HFF-Myc (cell line): ENCODE measurements at regions not wholly inside any gene's neighbourhood (a gene's known extent, or its start where the extent isn't known, plus 50 kb on each side); places are given as distances from the start of the nearest gene placed in this dataset.

Source experiments
- DNase-seq: peaks from one replicate; pipeline ENCODE4 v3.0.0-alpha.2; 2011; ENCODE audit warnings: low read depth; ENCODE audit errors: extremely low read depth
- H3K4me3 ChIP-seq: replicated peaks from 2 replicates; pipeline ENCODE4 v1.5.1; 2011; ENCODE audit warnings: low read depth, mild to moderate bottlenecking, control low read depth, low read length
- TF ChIP-seq, protein P1 (sequence below): IDR thresholded peaks from 2 replicates; pipeline ENCODE4 v1.5.1; 2012; ENCODE audit warnings: mild to moderate bottlenecking, low read depth, low read length, control low read depth; ENCODE audit errors: missing control alignments

DNA sequence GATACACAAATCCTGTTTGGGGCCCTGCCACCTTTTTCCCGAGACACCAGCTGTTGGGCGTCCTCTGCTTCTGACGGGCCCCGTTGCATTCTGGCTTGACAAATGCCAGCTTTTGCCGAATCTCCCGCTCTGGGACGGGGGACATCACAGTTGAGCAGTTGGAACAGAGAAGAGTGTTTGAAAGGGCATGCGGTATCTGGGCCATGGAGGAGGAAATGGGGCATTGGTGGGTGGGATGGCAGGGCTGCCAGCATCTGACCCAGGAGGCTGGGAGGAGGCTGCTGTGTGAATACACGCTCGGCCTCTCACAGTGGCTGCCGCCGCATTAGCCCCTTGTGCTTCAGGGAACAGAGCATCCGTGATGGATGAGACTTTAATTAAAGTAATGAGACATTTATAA, 184.3 kb upstream of the TNRC6C start:
- TF ChIP-seq, protein P1, sequence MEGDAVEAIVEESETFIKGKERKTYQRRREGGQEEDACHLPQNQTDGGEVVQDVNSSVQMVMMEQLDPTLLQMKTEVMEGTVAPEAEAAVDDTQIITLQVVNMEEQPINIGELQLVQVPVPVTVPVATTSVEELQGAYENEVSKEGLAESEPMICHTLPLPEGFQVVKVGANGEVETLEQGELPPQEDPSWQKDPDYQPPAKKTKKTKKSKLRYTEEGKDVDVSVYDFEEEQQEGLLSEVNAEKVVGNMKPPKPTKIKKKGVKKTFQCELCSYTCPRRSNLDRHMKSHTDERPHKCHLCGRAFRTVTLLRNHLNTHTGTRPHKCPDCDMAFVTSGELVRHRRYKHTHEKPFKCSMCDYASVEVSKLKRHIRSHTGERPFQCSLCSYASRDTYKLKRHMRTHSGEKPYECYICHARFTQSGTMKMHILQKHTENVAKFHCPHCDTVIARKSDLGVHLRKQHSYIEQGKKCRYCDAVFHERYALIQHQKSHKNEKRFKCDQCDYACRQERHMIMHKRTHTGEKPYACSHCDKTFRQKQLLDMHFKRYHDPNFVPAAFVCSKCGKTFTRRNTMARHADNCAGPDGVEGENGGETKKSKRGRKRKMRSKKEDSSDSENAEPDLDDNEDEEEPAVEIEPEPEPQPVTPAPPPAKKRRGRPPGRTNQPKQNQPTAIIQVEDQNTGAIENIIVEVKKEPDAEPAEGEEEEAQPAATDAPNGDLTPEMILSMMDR: no peak
- H3K4me3 ChIP-seq: no peak overlapping the region

DNA sequence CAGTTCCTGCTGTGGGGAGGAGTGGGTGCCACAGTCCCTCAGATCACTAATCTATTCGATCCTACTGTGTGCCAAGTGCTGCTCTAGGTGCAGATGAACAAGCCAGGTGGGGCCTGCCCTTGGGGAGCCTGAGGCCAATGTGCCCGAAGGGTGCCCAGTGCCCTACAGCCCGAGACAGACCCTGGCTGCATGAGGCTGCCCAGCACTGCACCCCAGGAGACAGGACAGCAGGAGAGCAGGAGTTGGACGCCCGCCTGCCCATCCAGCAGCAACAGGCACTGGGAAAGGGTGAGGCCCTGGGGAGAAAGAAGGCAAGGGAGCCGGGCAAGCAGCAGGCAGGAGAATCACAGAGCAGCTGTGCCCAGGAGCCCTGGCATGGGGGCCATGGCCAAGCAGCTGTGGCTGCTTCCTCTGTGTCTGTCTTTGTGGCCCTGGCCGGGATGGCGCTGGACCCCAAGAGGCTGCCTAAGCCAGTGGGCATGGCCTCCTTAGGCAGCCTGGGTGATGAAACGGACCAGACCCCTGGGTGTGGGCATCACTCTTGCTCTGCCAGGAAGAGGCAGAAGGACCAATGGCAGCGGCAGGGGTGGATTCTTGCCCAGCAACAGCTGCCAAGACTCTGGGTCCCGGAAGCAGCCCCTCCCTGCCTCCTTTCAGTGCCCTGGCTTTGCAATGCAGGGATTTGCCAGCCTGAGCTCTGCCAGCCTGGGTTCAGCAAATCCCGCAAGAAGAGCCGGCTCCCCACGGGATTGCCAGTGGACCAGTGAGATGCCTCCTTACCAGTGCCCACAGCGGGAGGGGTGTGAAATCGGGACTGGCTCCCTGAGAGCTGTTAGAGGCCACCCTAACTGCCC, 179.6 kb upstream of the TNRC6C start:
- no peak for DNase-seq
- H3K4me3 ChIP-seq: no peak overlapping the region
- TF ChIP-seq, protein P1: no peak

More for the DNA sequence above, 184.3 kb upstream of the TNRC6C start:
- no peak for DNase-seq

DNA sequence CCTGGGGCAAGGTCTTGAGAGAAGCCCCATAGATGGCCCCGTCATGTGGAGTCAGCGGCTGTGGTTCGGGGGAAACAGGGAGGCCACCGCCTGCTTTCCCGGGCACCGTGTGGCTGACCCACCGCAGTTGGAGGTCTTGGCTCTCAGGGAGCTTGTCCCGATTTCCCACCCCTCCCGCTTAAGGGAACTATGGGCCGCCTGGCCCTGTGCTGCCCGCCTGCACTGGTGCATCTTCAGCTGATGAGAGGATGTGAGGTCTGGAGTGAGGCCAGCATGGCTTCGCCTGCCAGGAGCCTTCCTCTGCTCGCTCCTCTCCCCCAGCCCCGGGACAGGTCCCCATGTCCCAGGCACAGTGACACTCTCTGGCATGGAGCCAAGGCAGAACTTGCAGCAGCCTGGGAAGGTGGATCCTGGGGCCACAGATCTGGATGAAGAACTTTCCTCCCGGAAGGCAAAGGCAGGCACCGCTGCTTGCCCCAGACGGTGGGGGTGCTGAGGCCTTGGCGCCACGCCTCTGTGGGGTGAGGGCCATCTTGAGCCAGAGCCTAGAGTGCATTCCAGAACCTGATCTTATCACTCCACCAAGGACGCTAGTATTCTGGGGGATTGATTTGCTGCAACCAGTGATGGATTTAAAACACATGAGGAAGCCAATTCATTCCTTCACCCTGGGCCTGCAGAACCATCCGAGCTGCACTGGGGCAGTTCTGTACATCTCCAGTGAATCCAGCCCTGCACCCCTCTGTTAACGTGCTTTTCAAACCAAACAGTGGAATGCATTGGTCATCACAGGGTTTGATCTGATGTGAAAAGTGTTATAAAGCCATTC, 178.6 kb upstream of the TNRC6C start:
- DNase-seq: no peak
- TF ChIP-seq, protein P1: no peak
- no peak overlapping the region for H3K4me3 ChIP-seq

DNA sequence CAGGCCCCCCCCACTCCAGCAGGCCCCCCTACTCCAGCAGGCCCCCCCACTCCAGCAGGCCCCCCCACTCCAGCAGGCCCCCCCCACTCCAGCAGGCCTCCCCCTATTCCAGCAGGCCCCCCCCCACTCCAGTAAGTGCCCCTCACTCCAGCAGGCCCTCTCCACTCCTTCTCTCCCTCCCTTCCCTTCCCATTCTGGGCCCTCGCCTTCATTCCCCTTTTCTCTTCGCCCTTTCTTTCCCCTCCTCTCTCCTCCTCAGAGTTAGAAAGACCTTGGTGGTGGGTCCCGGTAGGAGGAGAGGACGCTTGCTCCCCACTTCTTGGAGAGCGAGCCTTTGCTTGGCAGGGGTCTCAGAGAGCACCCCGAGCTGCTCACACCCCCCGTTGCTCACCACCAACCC, 177.0 kb upstream of the TNRC6C start:
- no peak for DNase-seq

DNA sequence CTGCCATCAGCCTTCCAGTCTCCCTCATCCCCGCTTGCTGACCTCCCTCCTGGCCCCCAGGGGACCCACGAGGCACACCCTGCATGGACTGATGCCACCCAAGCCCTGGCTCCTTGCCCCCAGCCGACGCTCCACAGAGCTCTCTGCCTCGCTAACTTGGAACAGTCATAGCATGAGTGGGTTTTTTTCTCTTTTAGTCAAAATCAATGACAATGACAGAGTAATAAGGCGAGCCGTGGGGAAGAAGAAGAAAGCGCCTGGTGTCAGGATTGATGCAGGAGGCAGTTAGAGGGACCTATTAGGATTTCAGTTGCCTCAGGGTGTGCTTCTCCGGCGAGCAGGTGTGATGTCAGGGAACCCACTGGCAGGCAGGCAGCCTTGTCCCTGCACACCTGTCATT, 176.3 kb upstream of the TNRC6C start:
- no peak for DNase-seq
- no peak overlapping the region for H3K4me3 ChIP-seq
- TF ChIP-seq, protein P1: no peak

More for the DNA sequence above, 177.0 kb upstream of the TNRC6C start:
- H3K4me3 ChIP-seq: no peak overlapping the region
- TF ChIP-seq, protein P1: no peak

DNA sequence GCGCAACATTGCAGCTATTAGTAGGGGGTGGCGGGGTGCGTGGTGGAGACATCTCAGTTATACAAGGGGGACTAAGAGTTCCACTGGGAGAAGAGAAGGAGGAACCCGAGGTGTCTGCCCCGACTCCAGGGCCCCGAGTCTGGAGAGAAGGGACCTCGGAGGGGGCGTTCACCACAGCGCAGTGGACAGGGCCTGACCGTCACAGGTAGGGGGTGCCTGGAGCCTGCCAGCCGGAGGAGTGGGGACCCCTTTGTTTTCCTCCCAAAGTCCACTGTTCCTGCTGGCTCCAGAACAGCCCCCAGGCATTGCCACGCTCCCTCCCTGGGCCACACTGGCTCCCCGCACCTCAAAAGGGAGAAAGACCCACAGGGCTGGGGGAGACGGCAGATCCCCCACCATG, 175.9 kb upstream of the TNRC6C start:
- TF ChIP-seq, protein P1: no peak
- DNase-seq: no peak
- no peak overlapping the region for H3K4me3 ChIP-seq
